Hepatocyte (in vitro differentiated cells): ENCODE measurements at regions not wholly inside any gene's neighbourhood (a gene's known extent, or its start where the extent isn't known, plus 50 kb on each side); places are given as distances from the start of the nearest gene placed in this dataset.

Source experiments
- DNase-seq: peaks from one replicate; pipeline ENCODE4 v3.0.0-alpha.2; 2016; ENCODE audit warnings: low spot score
- H2AFZ ChIP-seq: fragments of 200-600 bp; sonication (generic); 2 replicates; pipeline ENCODE4 v1.6.0; 2016; ENCODE audit warnings: antibody characterized with exemption, mild to moderate bottlenecking
- H3K27ac ChIP-seq: fragments of 200-600 bp; sonication (generic); 2 replicates; pipeline ENCODE4 v1.5.1; 2016; ENCODE audit warnings: mild to moderate bottlenecking
- H3K27me3 ChIP-seq: fragments of 200-600 bp; sonication (generic); 2 replicates; pipeline ENCODE4 v1.6.1; 2016
- H3K36me3 ChIP-seq: fragments of 200-600 bp; sonication (generic); replicated peaks from 2 replicates; pipeline ENCODE4 v1.5.1; 2016; ENCODE audit warnings: low read depth; ENCODE audit not compliant: insufficient read depth
- H3K4me1 ChIP-seq: fragments of 200-600 bp; sonication (generic); 2 replicates; pipeline ENCODE4 v1.5.1; 2016; ENCODE audit warnings: mild to moderate bottlenecking, moderate library complexity; ENCODE audit not compliant: insufficient read depth
- H3K4me2 ChIP-seq: fragments of 200-600 bp; sonication (generic); 2 replicates; pipeline ENCODE4 v1.6.0; 2016
- H3K4me3 ChIP-seq: fragments of 200-600 bp; sonication (generic); 2 replicates; pipeline ENCODE4 v1.5.1; 2016; ENCODE audit warnings: mild to moderate bottlenecking
- H3K79me2 ChIP-seq: fragments of 200-600 bp; sonication (generic); 2 replicates; pipeline ENCODE4 v1.6.0; 2017; ENCODE audit warnings: mild to moderate bottlenecking
- H3K9me2 ChIP-seq: fragments of 200-600 bp; sonication (generic); replicated peaks from 2 replicates; pipeline ENCODE4 v1.6.0; 2017; ENCODE audit warnings: mild to moderate bottlenecking; ENCODE audit not compliant: insufficient read depth
- H3K9me3 ChIP-seq: fragments of 200-600 bp; sonication (generic); 2 replicates; pipeline ENCODE4 v1.5.1; 2016; ENCODE audit warnings: low read depth, mild to moderate bottlenecking
- H4K20me1 ChIP-seq: fragments of 200-600 bp; sonication (generic); 2 replicates; pipeline ENCODE4 v1.6.0; 2016; ENCODE audit warnings: mild to moderate bottlenecking; ENCODE audit not compliant: insufficient read depth, poor library complexity, severe bottlenecking
- EZH2 ChIP-seq: fragments of 200-600 bp; sonication (generic); IDR thresholded peaks from 2 replicates; pipeline ENCODE4 v1.6.1; 2016; ENCODE audit warnings: antibody characterized with exemption, mild to moderate bottlenecking, borderline replicate concordance
- EZH2phosphoT487 ChIP-seq: fragments of 200-600 bp; sonication (generic); IDR thresholded peaks from one replicate; pipeline ENCODE4 v1.6.1; 2018; ENCODE audit warnings: antibody characterized with exemption, mild to moderate bottlenecking, low read depth, moderate library complexity; ENCODE audit not compliant: unreplicated experiment, severe bottlenecking
- WGBS: methylation state at CpG from one replicate; pipeline ENCODE4 v1.1.6; 2016; ENCODE audit warnings: low lambda C conversion rate; ENCODE audit errors: missing lambda C conversion rate; 5-methylcytosine and 5-hydroxymethylcytosine counted together
- TF ChIP-seq, protein P1 (sequence below): fragments of 200-600 bp; sonication (generic); IDR thresholded peaks from 2 replicates; pipeline ENCODE4 v1.5.1; 2016; ENCODE audit warnings: antibody characterized with exemption, mild to moderate bottlenecking; ENCODE audit not compliant: poor library complexity

DNA sequence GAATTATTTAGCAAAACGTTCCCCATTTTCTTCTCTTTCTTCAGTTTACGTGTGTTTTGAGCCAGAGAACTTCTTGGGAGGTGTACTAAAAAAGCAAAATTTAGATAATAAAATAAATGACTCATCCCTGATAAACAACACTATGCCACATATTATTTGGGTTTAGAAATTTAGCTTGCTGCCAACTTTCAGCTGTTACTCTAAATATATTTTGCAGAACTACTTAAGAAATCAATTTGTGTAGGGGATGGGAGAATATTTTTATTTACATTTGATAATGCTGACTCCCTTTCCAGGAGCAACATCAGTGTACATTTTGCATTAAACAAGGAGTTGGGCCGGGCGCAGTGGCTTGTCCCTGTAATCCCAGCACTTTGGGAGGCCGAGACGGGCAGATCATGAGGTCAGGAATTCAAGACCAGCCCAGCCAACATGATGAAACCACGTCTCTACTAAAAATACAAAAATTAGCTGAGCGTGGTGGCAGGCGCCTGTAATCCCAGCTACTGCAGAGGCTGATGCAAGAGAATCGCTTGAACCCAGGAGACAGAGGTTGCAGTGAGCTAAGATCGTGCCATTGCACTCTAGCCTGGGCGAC lies 151.4 kb upstream of the ZRANB2 start:
- Histone ChIP-seq H3K4me1 (peaks cover 4% of the 10 kb centered on the region), H3K27ac (no peak overlapping the region), H3K4me2 (no peak overlapping the region), H4K20me1 (no peaks in the 10 kb centered on the region), H3K27me3 (no peaks in the 10 kb centered on the region), H3K79me2 (no peaks in the 10 kb centered on the region), H3K9me2 (no peaks in the 10 kb centered on the region), H3K4me3 (no peak overlapping the region), H2AFZ (no peak overlapping the region), H3K9me3 (no peaks in the 10 kb centered on the region), H3K36me3 (no peaks in the 10 kb centered on the region)
- DNase-seq, result no peak
- whole genome bisulfite sequencing, result 68% methylated on average over 12 of the region's 12 CpGs
- TF ChIP-seq, protein P1, sequence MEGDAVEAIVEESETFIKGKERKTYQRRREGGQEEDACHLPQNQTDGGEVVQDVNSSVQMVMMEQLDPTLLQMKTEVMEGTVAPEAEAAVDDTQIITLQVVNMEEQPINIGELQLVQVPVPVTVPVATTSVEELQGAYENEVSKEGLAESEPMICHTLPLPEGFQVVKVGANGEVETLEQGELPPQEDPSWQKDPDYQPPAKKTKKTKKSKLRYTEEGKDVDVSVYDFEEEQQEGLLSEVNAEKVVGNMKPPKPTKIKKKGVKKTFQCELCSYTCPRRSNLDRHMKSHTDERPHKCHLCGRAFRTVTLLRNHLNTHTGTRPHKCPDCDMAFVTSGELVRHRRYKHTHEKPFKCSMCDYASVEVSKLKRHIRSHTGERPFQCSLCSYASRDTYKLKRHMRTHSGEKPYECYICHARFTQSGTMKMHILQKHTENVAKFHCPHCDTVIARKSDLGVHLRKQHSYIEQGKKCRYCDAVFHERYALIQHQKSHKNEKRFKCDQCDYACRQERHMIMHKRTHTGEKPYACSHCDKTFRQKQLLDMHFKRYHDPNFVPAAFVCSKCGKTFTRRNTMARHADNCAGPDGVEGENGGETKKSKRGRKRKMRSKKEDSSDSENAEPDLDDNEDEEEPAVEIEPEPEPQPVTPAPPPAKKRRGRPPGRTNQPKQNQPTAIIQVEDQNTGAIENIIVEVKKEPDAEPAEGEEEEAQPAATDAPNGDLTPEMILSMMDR, result no peak
- TF ChIP-seq EZH2 (no peak), EZH2phosphoT487 (no peak)

DNA sequence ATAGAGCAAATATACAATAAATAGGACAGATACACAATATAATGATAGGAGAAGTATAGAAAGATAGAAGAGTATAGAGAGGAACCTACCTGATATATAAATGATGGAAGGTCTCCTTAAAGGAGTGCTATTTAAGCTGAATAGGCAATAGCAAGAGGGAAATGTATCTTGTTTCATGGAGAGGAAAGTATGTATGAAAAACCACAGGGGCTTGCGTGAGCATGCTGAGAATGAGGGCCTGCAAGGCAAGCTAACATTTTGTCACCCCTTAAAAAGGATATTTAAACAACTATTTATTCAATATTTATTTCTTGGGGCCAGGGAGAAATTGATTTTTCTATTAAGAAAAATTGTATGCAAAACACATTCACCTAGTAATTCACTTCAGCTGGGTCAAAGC lies 150.9 kb upstream of the ZRANB2 start:
- Histone ChIP-seq H3K9me2 (no peaks in the 10 kb centered on the region), H3K36me3 (no peaks in the 10 kb centered on the region), H3K4me1 (peaks cover 4% of the 10 kb centered on the region), H3K9me3 (no peaks in the 10 kb centered on the region), H3K79me2 (no peaks in the 10 kb centered on the region), H3K4me2 (no peak overlapping the region), H4K20me1 (no peaks in the 10 kb centered on the region), H3K27me3 (no peaks in the 10 kb centered on the region), H2AFZ (no peak overlapping the region), H3K4me3 (no peak overlapping the region), H3K27ac (peak overlapping the region; percentile 6)
- no peak for DNase-seq
- TF ChIP-seq EZH2phosphoT487 (no peak), EZH2 (no peak)
- TF ChIP-seq, protein P1, result no peak
- 68% methylated on average over 1 of the region's 1 CpG for WGBS

DNA sequence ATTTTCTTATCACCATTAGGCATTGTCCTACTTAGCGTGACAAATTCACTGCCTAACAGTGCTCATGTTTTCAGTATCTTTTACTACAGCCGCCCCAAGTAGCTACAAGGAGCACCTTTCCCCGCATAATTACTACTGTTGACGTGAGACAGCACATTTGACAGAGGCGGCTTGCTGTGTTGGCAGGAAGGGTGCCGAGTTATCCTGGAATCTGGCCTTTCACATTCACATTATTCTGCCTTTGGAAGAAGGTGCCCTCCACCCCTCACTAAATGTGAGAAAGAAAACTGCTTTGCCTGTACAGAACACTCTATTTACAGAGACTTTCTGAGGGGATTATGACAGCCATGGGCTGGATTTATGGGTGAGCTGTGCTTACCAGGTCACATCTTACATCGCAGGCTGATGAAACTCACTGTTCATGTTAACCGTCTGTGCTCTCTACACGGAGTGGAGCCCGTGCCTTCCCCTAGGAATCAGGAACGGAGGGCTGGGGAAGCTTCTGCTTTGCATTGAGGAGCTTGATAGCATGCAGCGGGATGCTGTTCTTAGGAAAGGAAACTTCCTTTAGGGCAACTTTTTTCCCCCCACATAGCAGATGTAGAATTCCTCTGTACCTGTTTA lies 148.0 kb upstream of the ZRANB2 start:
- peak; percentile 22 for DNase-seq
- Histone ChIP-seq H2AFZ (no peak overlapping the region), H3K4me3 (no peak overlapping the region), H4K20me1 (no peaks in the 10 kb centered on the region), H3K36me3 (no peaks in the 10 kb centered on the region), H3K4me2 (peak overlapping the region; percentile 67), H3K27ac (peak overlapping the region; percentile 23), H3K9me3 (no peaks in the 10 kb centered on the region), H3K27me3 (no peaks in the 10 kb centered on the region), H3K9me2 (no peaks in the 10 kb centered on the region), H3K4me1 (peaks cover 4% of the 10 kb centered on the region), H3K79me2 (no peaks in the 10 kb centered on the region)
- WGBS, result 34% methylated on average over 12 of the region's 12 CpGs
- TF ChIP-seq EZH2 (no peak), EZH2phosphoT487 (no peak)
- TF ChIP-seq, protein P1, result no peak
